Ascending aorta (tissue), 2 donors: ENCODE measurements at regions not wholly inside any gene's neighbourhood (a gene's known extent, or its start where the extent isn't known, plus 50 kb on each side); places are given as distances from the start of the nearest gene placed in this dataset.
A peak's percentile ranks its signal among the peaks of the same experiment; 100 is the strongest.

Experiments used
- DNase-seq, 2 donors: peaks; one replicate each; pipeline ENCODE4 v3.0.0-alpha.2; 2019; ENCODE audit warnings: low spot score in 2 of 2
- H3K27ac ChIP-seq, 2 donors: fragments of 200-600 bp; sonication (generic); one replicate each; pipeline ENCODE4 v1.5.1; 2016 to 2017; ENCODE audit warnings: mild to moderate bottlenecking in 1 of 2
- H3K27me3 ChIP-seq: fragments of 200-600 bp; sonication (generic); one replicate; pipeline ENCODE4 v1.5.1; 2017
- H3K36me3 ChIP-seq, 2 donors: fragments of 200-600 bp; sonication (generic); one replicate each; pipeline ENCODE4 v1.5.1; 2016
- H3K4me1 ChIP-seq, 2 donors: fragments of 200-600 bp; sonication (generic); one replicate each; pipeline ENCODE4 v1.5.1; 2016 to 2017; ENCODE audit warnings: mild to moderate bottlenecking in 1 of 2
- H3K4me3 ChIP-seq, 2 donors: fragments of 200-600 bp; sonication (generic); one replicate each; pipeline ENCODE4 v1.5.1; 2016 to 2017; ENCODE audit warnings: mild to moderate bottlenecking in 1 of 2
- H3K9me3 ChIP-seq, 2 donors: fragments of 200-600 bp; sonication (generic); one replicate each; pipeline ENCODE4 v1.5.1; 2016
- intact Hi-C: fragments of 100-400 bp; cut with DNase I; formaldehyde crosslinking; loops from one replicate; pipeline ENCODE4 v1.15.1; 2023
- TF ChIP-seq, protein P1 (sequence below), 3 experiments: fragments of 200-600 bp in 2 of 3; fragments of 450-650 bp in 1 of 3; sonication (generic) in 2 of 3; IDR thresholded peaks; one replicate each; pipeline ENCODE4 v1.5.1; 2016 to 2019; ENCODE audit warnings: antibody characterized with exemption in 3 of 3, mild to moderate bottlenecking in 1 of 3, moderate library complexity in 1 of 3

DNA sequence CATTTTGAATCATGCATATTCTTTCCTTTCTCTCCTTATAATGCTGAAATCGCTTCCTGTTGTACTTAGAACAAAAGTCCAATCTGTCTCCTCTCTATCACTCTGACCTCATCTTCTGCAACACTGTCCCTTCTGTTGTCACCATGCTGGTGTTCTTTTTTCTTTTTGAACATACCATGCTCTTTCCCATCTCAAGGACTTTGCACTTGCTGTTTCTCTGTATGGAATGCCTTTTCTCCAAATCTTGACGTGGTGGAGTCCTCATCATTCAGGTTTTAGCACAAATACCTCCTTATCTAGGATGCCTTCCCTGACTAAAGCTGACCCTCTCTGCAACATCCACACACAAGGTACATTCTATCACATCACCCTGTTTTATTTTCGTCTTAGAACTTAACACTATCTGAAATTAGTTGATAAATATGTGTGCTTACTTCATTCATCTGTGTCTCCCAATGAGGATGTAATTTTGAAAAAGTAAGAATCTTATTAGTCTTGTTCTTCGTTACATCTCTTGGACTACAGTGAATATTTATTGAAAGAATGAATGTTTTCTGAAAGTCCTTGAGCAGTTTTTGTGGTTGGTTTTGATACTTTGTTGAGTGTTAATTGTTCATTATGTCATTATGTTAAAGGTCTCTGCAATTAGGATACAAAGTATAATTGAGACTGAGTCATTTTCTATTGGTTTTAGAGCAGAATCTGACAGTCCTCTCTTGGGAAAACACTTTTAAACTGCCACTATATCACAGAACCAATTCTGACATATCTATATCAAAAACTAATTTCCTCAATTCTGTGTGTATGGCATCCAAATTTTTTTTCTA is 145.3 kb upstream of the RASA1 start:
- Histone ChIP-seq H3K27me3 (no peaks in the 10 kb centered on the region), H3K36me3 (no peaks in the 10 kb centered on the region), H3K4me3 (no peak overlapping the region), H3K4me1 (peaks cover 0 to 16% of the 10 kb centered on the region in 2 donors), H3K27ac (peak overlapping the region; percentile 80 to 89), H3K9me3 (no peaks in the 10 kb centered on the region)
- TF ChIP-seq, protein P1, sequence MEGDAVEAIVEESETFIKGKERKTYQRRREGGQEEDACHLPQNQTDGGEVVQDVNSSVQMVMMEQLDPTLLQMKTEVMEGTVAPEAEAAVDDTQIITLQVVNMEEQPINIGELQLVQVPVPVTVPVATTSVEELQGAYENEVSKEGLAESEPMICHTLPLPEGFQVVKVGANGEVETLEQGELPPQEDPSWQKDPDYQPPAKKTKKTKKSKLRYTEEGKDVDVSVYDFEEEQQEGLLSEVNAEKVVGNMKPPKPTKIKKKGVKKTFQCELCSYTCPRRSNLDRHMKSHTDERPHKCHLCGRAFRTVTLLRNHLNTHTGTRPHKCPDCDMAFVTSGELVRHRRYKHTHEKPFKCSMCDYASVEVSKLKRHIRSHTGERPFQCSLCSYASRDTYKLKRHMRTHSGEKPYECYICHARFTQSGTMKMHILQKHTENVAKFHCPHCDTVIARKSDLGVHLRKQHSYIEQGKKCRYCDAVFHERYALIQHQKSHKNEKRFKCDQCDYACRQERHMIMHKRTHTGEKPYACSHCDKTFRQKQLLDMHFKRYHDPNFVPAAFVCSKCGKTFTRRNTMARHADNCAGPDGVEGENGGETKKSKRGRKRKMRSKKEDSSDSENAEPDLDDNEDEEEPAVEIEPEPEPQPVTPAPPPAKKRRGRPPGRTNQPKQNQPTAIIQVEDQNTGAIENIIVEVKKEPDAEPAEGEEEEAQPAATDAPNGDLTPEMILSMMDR (IDR thresholded peaks at IDR 0.05), result no peak
- DNase-seq, result no peak
- intact Hi-C loops, result loop anchor here (2.0 kb wide), 1 partner anchor 14 kb away; no protein-coding TSS in a partner anchor

DNA sequence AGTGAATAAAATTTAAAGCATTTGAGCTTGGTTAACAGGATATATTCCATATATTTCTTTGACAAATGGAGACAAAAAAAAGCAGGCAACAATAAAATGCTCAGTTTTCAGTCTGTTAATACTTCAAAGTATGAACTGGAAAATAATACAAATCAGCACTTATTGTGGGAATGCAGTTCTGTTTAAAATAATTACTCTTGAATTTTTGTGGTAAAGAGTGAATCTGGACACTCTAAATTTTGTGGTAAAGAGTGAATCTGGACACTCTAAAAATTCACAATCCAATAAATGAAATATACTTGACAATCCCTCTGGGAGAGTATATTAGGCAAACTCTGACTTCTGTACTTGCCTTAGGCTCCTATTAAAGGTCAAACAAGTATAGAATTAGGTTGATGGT is 141.9 kb upstream of the RASA1 start:
- Histone ChIP-seq H3K4me1 (peaks cover 0 to 14% of the 10 kb centered on the region in 2 donors), H3K9me3 (no peaks in the 10 kb centered on the region), H3K36me3 (no peaks in the 10 kb centered on the region), H3K27me3 (no peaks in the 10 kb centered on the region), H3K4me3 (no peak overlapping the region), H3K27ac (no peak overlapping the region)
- TF ChIP-seq, protein P1 (IDR thresholded peaks at IDR 0.05), result no peak
- no peak for DNase-seq
- intact Hi-C loops, result no loop called here

DNA sequence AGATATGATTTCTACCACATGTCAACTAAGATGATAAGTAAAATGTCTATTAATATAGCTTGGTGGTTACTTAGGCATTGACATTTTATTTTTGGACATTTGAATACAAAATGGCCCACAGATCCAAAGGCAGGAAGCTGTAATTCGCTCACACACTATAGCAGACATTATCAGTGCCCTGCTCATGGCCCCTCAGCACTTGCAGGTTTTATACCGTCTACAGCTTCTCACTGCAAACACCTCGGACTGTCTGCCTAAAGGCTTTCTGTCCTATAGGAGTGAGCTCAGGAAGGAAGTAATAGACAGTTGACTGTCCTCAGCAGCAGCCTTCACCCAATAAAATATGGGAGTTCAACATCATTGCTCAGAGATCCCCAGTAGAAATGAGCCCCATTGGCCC is 140.8 kb upstream of the RASA1 start:
- H3K27ac ChIP-seq, result no peak overlapping the region
- no peaks in the 10 kb centered on the region for H3K36me3 ChIP-seq
- no peak overlapping the region for H3K4me3 ChIP-seq
- TF ChIP-seq, protein P1 (IDR thresholded peaks at IDR 0.05), result no peak
- no peak for DNase-seq
- H3K27me3 ChIP-seq, result no peaks in the 10 kb centered on the region
- peaks cover 0 to 9% of the 10 kb centered on the region in 2 donors for H3K4me1 ChIP-seq
- H3K9me3 ChIP-seq, result no peaks in the 10 kb centered on the region
- intact Hi-C loops, result no loop called here

GRCh38 chr5:87127426-87127825 is 140.3 kb upstream of the RASA1 start:
- no peaks in the 10 kb centered on the region for H3K9me3 ChIP-seq
- H3K4me1 ChIP-seq, result peaks cover 0 to 4% of the 10 kb centered on the region in 2 donors
- H3K27ac ChIP-seq, result no peak overlapping the region
- TF ChIP-seq, protein P1 (IDR thresholded peaks at IDR 0.05), result no peak
- DNase-seq, result no peak
- no peaks in the 10 kb centered on the region for H3K36me3 ChIP-seq
- intact Hi-C loops, result no loop called here
- no peaks in the 10 kb centered on the region for H3K27me3 ChIP-seq
- H3K4me3 ChIP-seq, result no peak overlapping the region

DNA sequence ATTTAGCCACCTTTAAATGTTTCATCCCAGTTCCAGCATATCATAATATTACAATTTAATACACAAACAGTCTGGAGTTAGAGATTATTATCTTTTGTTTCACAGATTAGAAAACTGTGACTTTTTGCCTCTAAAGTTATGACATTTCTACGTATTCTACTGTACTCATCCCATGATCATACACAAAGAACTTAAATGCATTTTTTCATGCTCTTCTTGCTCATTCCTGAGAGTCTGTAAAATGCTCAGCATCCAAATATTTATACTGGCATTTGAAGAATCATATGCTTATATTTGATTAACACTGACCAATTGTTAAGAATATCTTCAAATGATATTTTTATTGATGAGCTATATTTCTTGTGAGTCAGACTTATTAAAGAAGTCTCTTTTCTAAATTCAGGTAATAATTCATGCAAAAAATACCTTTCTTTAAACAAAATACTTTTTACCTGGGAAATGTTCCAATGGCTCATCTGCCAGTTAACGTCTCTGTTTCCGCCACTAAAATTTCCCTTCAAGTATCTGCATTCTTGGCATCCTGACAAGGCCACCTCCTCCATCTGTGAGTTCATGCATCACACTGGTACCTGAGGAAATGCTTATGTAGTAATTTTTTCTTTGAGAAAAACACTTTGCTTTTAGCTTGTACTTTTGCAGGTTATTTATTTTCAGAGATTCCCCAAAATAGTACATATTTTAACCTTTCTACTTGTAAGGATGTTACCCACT is 139.6 kb upstream of the RASA1 start:
- no peaks in the 10 kb centered on the region for H3K9me3 ChIP-seq
- no peaks in the 10 kb centered on the region for H3K36me3 ChIP-seq
- H3K4me1 ChIP-seq, result peaks cover 0 to 4% of the 10 kb centered on the region in 2 donors
- H3K4me3 ChIP-seq, result no peak overlapping the region
- no peak for DNase-seq
- TF ChIP-seq, protein P1 (IDR thresholded peaks at IDR 0.05), result no peak
- intact Hi-C loops, result no loop called here
- no peaks in the 10 kb centered on the region for H3K27me3 ChIP-seq
- H3K27ac ChIP-seq, result no peak overlapping the region
